SK-N-SH treated with all-trans-retinoic acid at 6 μM for 48 hours (cell line): ENCODE measurements at regions not wholly inside any gene's neighbourhood (a gene's known extent, or its start where the extent isn't known, plus 50 kb on each side); places are given as distances from the start of the nearest gene placed in this dataset.
"Not testable (repeated sequence)": the region's sequence is repeated elsewhere in the genome, so short reads cannot be mapped to it uniquely, and the experiment has no call there.

Source experiments
- ATAC-seq: fragments of 200-7000 bp; cut with Tn5 transposase; 3 replicates; pipeline ENCODE4 v1.9.1; 2020; ENCODE audit warnings: mild to moderate bottlenecking, moderate library complexity
- ARNTL ChIP-seq: fragments of 450-650 bp; formaldehyde crosslinking; IDR thresholded peaks from 2 replicates; pipeline ENCODE4 v1.5.0; 2020; ENCODE audit warnings: low read depth, mild to moderate bottlenecking, moderate library complexity, borderline replicate concordance
- BACH2 ChIP-seq: fragments of 250-450 bp; sonication (Bioruptor Pico); IDR thresholded peaks from 2 replicates; pipeline ENCODE4 v1.9.0; 2021; ENCODE audit warnings: mild to moderate bottlenecking, borderline replicate concordance
- CSDC2 ChIP-seq: fragments of 250-450 bp; sonication (Bioruptor Pico); IDR thresholded peaks from 2 replicates; pipeline ENCODE4 v1.5.0; 2020; ENCODE audit warnings: mild to moderate bottlenecking, moderate library complexity
- ESRRG ChIP-seq: fragments of 250-450 bp; sonication (Bioruptor Pico); IDR thresholded peaks from 2 replicates; pipeline ENCODE4 v1.6.1; 2021; ENCODE audit warnings: mild to moderate bottlenecking
- ISL1 ChIP-seq: fragments of 250-450 bp; sonication (Bioruptor Pico); IDR thresholded peaks from 2 replicates; pipeline ENCODE4 v2.1.2; 2022; ENCODE audit warnings: mild to moderate bottlenecking, moderate library complexity
- PATZ1 ChIP-seq: fragments of 250-450 bp; sonication (Bioruptor Pico); IDR thresholded peaks from 2 replicates; pipeline ENCODE4 v1.8.0; 2020; ENCODE audit warnings: mild to moderate bottlenecking, moderate library complexity, borderline replicate concordance
- PPARA ChIP-seq: fragments of 250-450 bp; sonication (Bioruptor Pico); IDR thresholded peaks from 2 replicates; pipeline ENCODE4 v1.5.0; 2020; ENCODE audit warnings: mild to moderate bottlenecking, borderline replicate concordance
- RARB ChIP-seq: fragments of 250-450 bp; sonication (Bioruptor Pico); IDR thresholded peaks from 2 replicates; pipeline ENCODE4 v1.8.0; 2021; ENCODE audit warnings: mild to moderate bottlenecking, moderate library complexity
- TOX ChIP-seq: fragments of 250-450 bp; sonication (Bioruptor Pico); IDR thresholded peaks from 2 replicates; pipeline ENCODE4 v1.8.0; 2021; ENCODE audit warnings: mild to moderate bottlenecking, moderate library complexity, borderline replicate concordance
- ZC3H10 ChIP-seq: fragments of 250-450 bp; sonication (Bioruptor Pico); IDR thresholded peaks from 2 replicates; pipeline ENCODE4 v1.5.1; 2021; ENCODE audit warnings: mild to moderate bottlenecking, moderate library complexity
- ZFP30 ChIP-seq: fragments of 450-650 bp; formaldehyde crosslinking; IDR thresholded peaks from 2 replicates; pipeline ENCODE4 v1.5.0; 2022; ENCODE audit warnings: mild to moderate bottlenecking, moderate library complexity
- ZNF70 ChIP-seq: fragments of 450-650 bp; formaldehyde crosslinking; IDR thresholded peaks from 2 replicates; pipeline ENCODE4 v1.5.0; 2020; ENCODE audit warnings: mild to moderate bottlenecking, moderate library complexity
- TF ChIP-seq, protein P1 (sequence below): fragments of 250-450 bp; sonication (Bioruptor Pico); IDR thresholded peaks from 2 replicates; pipeline ENCODE4 v1.5.1; 2020; ENCODE audit warnings: low read depth, mild to moderate bottlenecking, moderate library complexity
- TF ChIP-seq, protein P2 (sequence below): fragments of 250-450 bp; sonication (Bioruptor Pico); IDR thresholded peaks from 2 replicates; pipeline ENCODE4 v1.5.1; 2021; ENCODE audit warnings: mild to moderate bottlenecking, moderate library complexity
- TF ChIP-seq, protein P3 (sequence below): fragments of 250-450 bp; sonication (Bioruptor Pico); IDR thresholded peaks from 2 replicates; pipeline ENCODE4 v1.8.0; 2021; ENCODE audit warnings: low read depth, mild to moderate bottlenecking, moderate library complexity, borderline replicate concordance

GRCh38 chr2:63701406-63701805 is 112.6 kb downstream of the MDH1 start (continued):
- TF ChIP-seq, protein P1, sequence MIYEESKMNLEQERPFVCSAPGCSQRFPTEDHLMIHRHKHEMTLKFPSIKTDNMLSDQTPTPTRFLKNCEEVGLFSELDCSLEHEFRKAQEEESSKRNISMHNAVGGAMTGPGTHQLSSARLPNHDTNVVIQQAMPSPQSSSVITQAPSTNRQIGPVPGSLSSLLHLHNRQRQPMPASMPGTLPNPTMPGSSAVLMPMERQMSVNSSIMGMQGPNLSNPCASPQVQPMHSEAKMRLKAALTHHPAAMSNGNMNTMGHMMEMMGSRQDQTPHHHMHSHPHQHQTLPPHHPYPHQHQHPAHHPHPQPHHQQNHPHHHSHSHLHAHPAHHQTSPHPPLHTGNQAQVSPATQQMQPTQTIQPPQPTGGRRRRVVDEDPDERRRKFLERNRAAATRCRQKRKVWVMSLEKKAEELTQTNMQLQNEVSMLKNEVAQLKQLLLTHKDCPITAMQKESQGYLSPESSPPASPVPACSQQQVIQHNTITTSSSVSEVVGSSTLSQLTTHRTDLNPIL: no peak

- not testable (repeated sequence) for ATAC-seq
Measured at GRCh38 chr2:63706084-63706483, 117.3 kb downstream of the MDH1 start.

DNA sequence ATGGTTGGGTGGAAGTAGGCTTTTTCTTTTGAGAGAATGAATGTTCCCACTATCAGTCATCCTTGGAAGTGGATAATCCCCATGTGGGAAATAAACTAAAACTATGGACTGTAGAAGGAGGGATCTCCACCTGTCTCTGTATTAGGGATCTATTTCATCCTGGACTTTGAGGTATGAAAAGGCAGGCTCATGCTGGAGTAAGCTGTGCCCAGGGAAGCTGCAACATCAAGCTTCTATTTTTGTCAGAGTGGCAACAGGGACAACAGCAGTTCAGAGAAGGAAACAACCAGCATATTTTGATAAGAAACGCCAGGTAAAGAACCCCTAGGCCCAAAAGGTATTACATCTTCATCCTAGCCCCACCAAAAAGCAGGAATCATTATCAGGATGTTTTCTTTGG is 122.0 kb downstream of the MDH1 start:
- TF ChIP-seq PATZ1: no peak
- no peak for TF ChIP-seq ZNF70 (CRISPR knock-in tag)
- TF ChIP-seq, protein P1: no peak
- TF ChIP-seq PPARA: no peak
- TF ChIP-seq, protein P2, sequence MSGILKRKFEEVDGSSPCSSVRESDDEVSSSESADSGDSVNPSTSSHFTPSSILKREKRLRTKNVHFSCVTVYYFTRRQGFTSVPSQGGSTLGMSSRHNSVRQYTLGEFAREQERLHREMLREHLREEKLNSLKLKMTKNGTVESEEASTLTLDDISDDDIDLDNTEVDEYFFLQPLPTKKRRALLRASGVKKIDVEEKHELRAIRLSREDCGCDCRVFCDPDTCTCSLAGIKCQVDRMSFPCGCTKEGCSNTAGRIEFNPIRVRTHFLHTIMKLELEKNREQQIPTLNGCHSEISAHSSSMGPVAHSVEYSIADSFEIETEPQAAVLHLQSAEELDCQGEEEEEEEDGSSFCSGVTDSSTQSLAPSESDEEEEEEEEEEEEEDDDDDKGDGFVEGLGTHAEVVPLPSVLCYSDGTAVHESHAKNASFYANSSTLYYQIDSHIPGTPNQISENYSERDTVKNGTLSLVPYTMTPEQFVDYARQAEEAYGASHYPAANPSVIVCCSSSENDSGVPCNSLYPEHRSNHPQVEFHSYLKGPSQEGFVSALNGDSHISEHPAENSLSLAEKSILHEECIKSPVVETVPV: no peak
- no peak for TF ChIP-seq ZFP30 (CRISPR knock-in tag)
- TF ChIP-seq, all 23 proteins: peak for 0
- ATAC-seq: no peak

DNA sequence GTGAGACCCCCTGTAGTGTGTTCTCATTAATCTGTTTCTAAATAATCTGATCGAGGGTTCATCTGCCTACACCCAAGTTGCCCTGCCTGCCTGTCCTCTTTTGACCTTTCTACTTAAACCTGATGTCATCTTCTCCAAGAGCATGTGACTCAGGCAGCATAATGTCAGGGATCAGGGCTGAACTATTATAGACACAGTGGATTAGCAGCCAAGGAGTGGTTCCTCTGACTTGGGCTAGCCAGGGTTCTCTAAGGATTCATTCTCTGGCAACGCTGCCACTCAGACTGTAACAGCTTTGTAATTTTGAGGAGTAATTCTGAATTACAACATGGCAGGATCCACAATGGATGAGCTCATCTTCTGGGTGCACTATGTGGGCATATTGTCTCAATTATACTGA is 124.0 kb downstream of the MDH1 start:
- TF ChIP-seq RARB (CRISPR knock-in tag): no peak
- no peak for TF ChIP-seq ZNF70 (CRISPR knock-in tag)
- TF ChIP-seq, all 23 proteins: peak for 0
- ATAC-seq: no peak; the same call in 2 of the 3 replicates

DNA sequence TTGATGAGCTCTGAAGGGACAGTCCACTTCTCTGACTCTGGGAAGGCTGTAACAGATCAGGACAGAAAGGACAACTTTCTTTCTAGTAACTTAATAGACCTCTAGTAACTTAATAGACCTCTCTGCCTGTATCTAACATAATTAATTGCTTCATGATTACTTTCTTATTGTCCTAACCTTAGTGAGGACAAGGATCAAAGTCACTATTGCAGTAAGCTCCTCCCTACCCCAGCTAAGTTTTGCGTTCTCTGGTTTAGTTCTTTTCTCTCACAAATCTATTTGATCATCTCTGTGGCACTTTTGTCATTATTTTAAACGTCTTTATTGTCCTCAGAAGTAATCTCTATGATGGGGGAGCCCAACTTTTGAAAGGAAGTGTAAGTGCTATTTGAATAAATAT is 125.5 kb upstream of the UGP2 start:
- ATAC-seq: no peak
- TF ChIP-seq BACH2 (CRISPR knock-in tag): no peak
- no peak for TF ChIP-seq PATZ1
- TF ChIP-seq RARB (CRISPR knock-in tag): no peak
- TF ChIP-seq, protein P2: no peak
- TF ChIP-seq ZC3H10 (CRISPR knock-in tag): no peak
- no peak for TF ChIP-seq TOX
- no peak for TF ChIP-seq ESRRG (CRISPR knock-in tag)
- no peak for TF ChIP-seq ZNF70 (CRISPR knock-in tag)
- TF ChIP-seq CSDC2 (CRISPR knock-in tag): no peak

DNA sequence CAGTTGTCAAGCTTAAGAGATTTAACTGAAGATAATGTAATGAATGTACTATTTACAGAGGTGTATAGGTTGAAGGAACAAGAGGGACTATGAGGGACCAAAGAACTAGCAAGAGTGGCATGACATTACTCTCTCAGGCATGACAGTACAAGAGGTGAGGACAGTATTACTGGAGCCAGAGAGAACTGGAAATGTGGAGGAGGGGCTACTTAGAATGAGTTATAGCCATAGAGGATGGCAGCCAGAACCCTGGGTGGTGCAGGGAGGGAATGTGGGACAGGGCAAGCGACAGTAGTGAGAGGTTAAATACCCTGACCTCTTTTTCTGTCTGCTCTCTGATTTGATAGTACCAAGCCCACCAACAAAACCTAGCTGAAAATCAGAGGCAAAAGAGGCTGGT is 122.6 kb upstream of the UGP2 start:
- TF ChIP-seq ARNTL (CRISPR knock-in tag): no peak
- TF ChIP-seq, protein P3, sequence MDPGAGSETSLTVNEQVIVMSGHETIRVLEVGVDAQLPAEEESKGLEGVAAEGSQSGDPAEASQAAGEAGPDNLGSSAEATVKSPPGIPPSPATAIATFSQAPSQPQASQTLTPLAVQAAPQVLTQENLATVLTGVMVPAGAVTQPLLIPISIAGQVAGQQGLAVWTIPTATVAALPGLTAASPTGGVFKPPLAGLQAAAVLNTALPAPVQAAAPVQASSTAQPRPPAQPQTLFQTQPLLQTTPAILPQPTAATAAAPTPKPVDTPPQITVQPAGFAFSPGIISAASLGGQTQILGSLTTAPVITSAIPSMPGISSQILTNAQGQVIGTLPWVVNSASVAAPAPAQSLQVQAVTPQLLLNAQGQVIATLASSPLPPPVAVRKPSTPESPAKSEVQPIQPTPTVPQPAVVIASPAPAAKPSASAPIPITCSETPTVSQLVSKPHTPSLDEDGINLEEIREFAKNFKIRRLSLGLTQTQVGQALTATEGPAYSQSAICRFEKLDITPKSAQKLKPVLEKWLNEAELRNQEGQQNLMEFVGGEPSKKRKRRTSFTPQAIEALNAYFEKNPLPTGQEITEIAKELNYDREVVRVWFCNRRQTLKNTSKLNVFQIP (CRISPR knock-in tag): no peak
- no peak for TF ChIP-seq ISL1 (CRISPR knock-in tag)
- no peak for TF ChIP-seq TOX
- no peak for TF ChIP-seq PATZ1
- no peak for TF ChIP-seq CSDC2 (CRISPR knock-in tag)
- ATAC-seq: no peak
